H9 (cell line): ENCODE measurements at regions not wholly inside any gene's neighbourhood (a gene's known extent, or its start where the extent isn't known, plus 50 kb on each side); places are given as distances from the start of the nearest gene placed in this dataset.

ENCODE experiments used
- DNase-seq: peaks from one replicate; pipeline ENCODE4 v3.0.0-alpha.2; 2017
- H2AFZ ChIP-seq: one replicate; pipeline ENCODE4 v1.6.1; 2013; ENCODE audit warnings: mild to moderate bottlenecking, low read length, control low read depth, moderate library complexity
- H2AK5ac ChIP-seq: 2 replicates; pipeline ENCODE4 v1.6.1; 2013; ENCODE audit warnings: low read length, control low read depth, mixed read lengths; ENCODE audit not compliant: insufficient read length
- H2BK120ac ChIP-seq: one replicate; pipeline ENCODE4 v1.6.1; 2013; ENCODE audit warnings: low read depth, mild to moderate bottlenecking, low read length, control low read depth, inconsistent platforms; ENCODE audit not compliant: poor library complexity, severe bottlenecking
- H2BK12ac ChIP-seq: 2 replicates; pipeline ENCODE4 v1.6.1; 2013; ENCODE audit warnings: low read length, control low read depth, mixed read lengths, low read depth; ENCODE audit not compliant: insufficient read length
- H2BK15ac ChIP-seq: 2 replicates; pipeline ENCODE4 v1.6.1; 2013; ENCODE audit warnings: low read depth, low read length, control low read depth
- H2BK20ac ChIP-seq: one replicate; pipeline ENCODE4 v1.6.1; 2013; ENCODE audit warnings: low read depth, mild to moderate bottlenecking, low read length, control low read depth, inconsistent platforms; ENCODE audit not compliant: poor library complexity, severe bottlenecking
- H2BK5ac ChIP-seq: 2 replicates; pipeline ENCODE4 v1.6.1; 2013; ENCODE audit warnings: low read length, control low read depth, mixed read lengths; ENCODE audit not compliant: insufficient read length
- H3K14ac ChIP-seq: 2 replicates; pipeline ENCODE4 v1.6.1; 2013; ENCODE audit warnings: low read length, control low read depth; ENCODE audit not compliant: insufficient read depth
- H3K18ac ChIP-seq: 2 replicates; pipeline ENCODE4 v1.6.1; 2013; ENCODE audit warnings: low read depth, mild to moderate bottlenecking, mixed read lengths, low read length, control low read depth; ENCODE audit not compliant: insufficient read length
- H3K23ac ChIP-seq: 2 replicates; pipeline ENCODE4 v1.6.1; 2013; ENCODE audit warnings: low read length, control low read depth, mixed read lengths, low read depth; ENCODE audit not compliant: insufficient read length
- H3K23me2 ChIP-seq: 2 replicates; pipeline ENCODE4 v1.6.1; 2013; ENCODE audit warnings: low read depth, mild to moderate bottlenecking, mixed read lengths, low read length, control low read depth; ENCODE audit not compliant: insufficient read length, poor library complexity, severe bottlenecking
- H3K27ac ChIP-seq: 2 replicates; pipeline ENCODE4 v1.5.1; 2013; ENCODE audit warnings: low read length, control low read depth, mixed read lengths, low read depth; ENCODE audit not compliant: insufficient read length
- H3K27me3 ChIP-seq: 2 replicates; pipeline ENCODE4 v1.6.1; 2013; ENCODE audit warnings: low read length, control low read depth, inconsistent platforms; ENCODE audit not compliant: insufficient read depth
- H3K4ac ChIP-seq: 2 replicates; pipeline ENCODE4 v1.6.1; 2013; ENCODE audit warnings: low read depth, mild to moderate bottlenecking, control low read depth, inconsistent platforms, low read length, moderate library complexity
- H3K4me1 ChIP-seq: 2 replicates; pipeline ENCODE4 v1.6.1; 2013; ENCODE audit warnings: low read length, control low read depth, inconsistent platforms; ENCODE audit not compliant: insufficient read depth
- H3K4me2 ChIP-seq: 2 replicates; pipeline ENCODE4 v1.6.1; 2013; ENCODE audit warnings: low read length, control low read depth, mixed read lengths; ENCODE audit not compliant: insufficient read length, insufficient read depth
- H3K56ac ChIP-seq: 2 replicates; pipeline ENCODE4 v1.6.1; 2013; ENCODE audit warnings: low read depth, mild to moderate bottlenecking, mixed read lengths, low read length, control low read depth; ENCODE audit not compliant: insufficient read length
- H3K79me1 ChIP-seq: 2 replicates; pipeline ENCODE4 v1.6.1; 2013; ENCODE audit warnings: low read depth, mild to moderate bottlenecking, moderate library complexity, low read length, control low read depth, inconsistent platforms; ENCODE audit not compliant: insufficient read depth, poor library complexity, severe bottlenecking
- H3K79me2 ChIP-seq: 2 replicates; pipeline ENCODE4 v1.6.1; 2013; ENCODE audit warnings: low read length, control low read depth, inconsistent platforms; ENCODE audit not compliant: insufficient read depth
- H3K9ac ChIP-seq: 2 replicates; pipeline ENCODE4 v1.6.1; 2013; ENCODE audit warnings: low read length, control low read depth, mixed read lengths; ENCODE audit not compliant: insufficient read length; ENCODE audit errors: extremely low read depth
- H3K9me3 ChIP-seq: one replicate; pipeline ENCODE4 v1.6.1; 2013; ENCODE audit warnings: low read depth, low read length, inconsistent platforms; ENCODE audit not compliant: control insufficient read depth
- H3T11ph ChIP-seq: one replicate; pipeline ENCODE4 v1.6.1; 2013; ENCODE audit warnings: mild to moderate bottlenecking, low read length, control low read depth, inconsistent platforms
- H4K20me1 ChIP-seq: one replicate; pipeline ENCODE4 v1.6.1; 2013; ENCODE audit not compliant: control insufficient read depth, insufficient read length, insufficient read depth
- H4K5ac ChIP-seq: 2 replicates; pipeline ENCODE4 v1.6.1; 2013; ENCODE audit warnings: low read depth, mild to moderate bottlenecking, mixed read lengths, low read length, control low read depth; ENCODE audit not compliant: insufficient read length
- H4K8ac ChIP-seq: replicated peaks from 2 replicates; pipeline ENCODE4 v1.6.1; 2013; ENCODE audit warnings: low read length, control low read depth, mixed read lengths, low read depth; ENCODE audit not compliant: insufficient read length
- H4K91ac ChIP-seq: 2 replicates; pipeline ENCODE4 v1.6.1; 2013; ENCODE audit warnings: low read depth, mild to moderate bottlenecking, moderate library complexity, mixed read lengths, low read length, control low read depth; ENCODE audit not compliant: insufficient read length
- H3K27ac Mint-ChIP-seq, 3 experiments: 2 replicates in 2 of 3; 3 replicates in 1 of 3; pipeline ENCODE4 v1.8.0; 2020 to 2021; ENCODE audit warnings: mixed read lengths in 3 of 3, mild to moderate bottlenecking in 1 of 3, moderate library complexity in 1 of 3
- H3K27me3 Mint-ChIP-seq: 2 replicates; pipeline ENCODE4 v1.8.0; 2021; ENCODE audit warnings: low read depth, mild to moderate bottlenecking, moderate library complexity, mixed read lengths
- H3K36me3 Mint-ChIP-seq, 3 experiments: 2 replicates in 2 of 3; 3 replicates in 1 of 3; pipeline ENCODE4 v1.8.0; 2020 to 2021; ENCODE audit warnings: low read depth in 3 of 3, mixed read lengths in 3 of 3; ENCODE audit not compliant: insufficient read depth in 1 of 3
- H3K4me1 Mint-ChIP-seq, 2 experiments: 2 replicates each; pipeline ENCODE4 v1.8.0; 2020; ENCODE audit warnings: mixed read lengths in 2 of 2
- H3K4me3 Mint-ChIP-seq, 2 experiments: 2 replicates in 1 of 2; 3 replicates in 1 of 2; pipeline ENCODE4 v1.8.0; 2020 to 2021; ENCODE audit warnings: mild to moderate bottlenecking in 2 of 2, mixed read lengths in 2 of 2, moderate library complexity in 1 of 2
- H3K9me3 Mint-ChIP-seq, 2 experiments: 2 replicates in 1 of 2; 3 replicates in 1 of 2; pipeline ENCODE4 v1.8.0; 2020; ENCODE audit warnings: mild to moderate bottlenecking in 2 of 2, mixed read lengths in 2 of 2, moderate library complexity in 1 of 2
- CTCF ChIP-seq: fragments of 200-600 bp; sonication (generic); conservative IDR thresholded peaks from 3 replicates; pipeline ENCODE4 v1.8.0; 2021; ENCODE audit warnings: antibody characterized with exemption, mild to moderate bottlenecking

- Histone ChIP-seq H3K14ac (no peak overlapping the region), H3K9me3 (no peaks in the 10 kb centered on the region), H3K27me3 (no peaks in the 10 kb centered on the region), H2BK20ac (no peak overlapping the region), H3K18ac (no peak overlapping the region), H2BK12ac (no peak overlapping the region), H4K8ac (no peak overlapping the region), H3K4ac (no peak overlapping the region), H2AK5ac (no peak overlapping the region), H4K20me1 (no peaks in the 10 kb centered on the region), H3K4me1 (no peaks in the 10 kb centered on the region; the same call in 1 of the 2 replicates), H3K56ac (no peak overlapping the region), H3K23me2 (no peaks in the 10 kb centered on the region), H2AFZ (no peak overlapping the region), H2BK120ac (no peak overlapping the region), H2BK15ac (no peak overlapping the region), H3K9ac (no peak overlapping the region), H3T11ph (no peak overlapping the region), H3K4me2 (no peak overlapping the region), H4K5ac (no peak overlapping the region), H3K79me1 (no peaks in the 10 kb centered on the region), H3K23ac (no peak overlapping the region), H3K79me2 (no peaks in the 10 kb centered on the region), H4K91ac (no peak overlapping the region), H2BK5ac (no peak overlapping the region), H3K27ac (no peak overlapping the region)
- no peak for DNase-seq
- H3K27ac Mint-ChIP-seq, result no peak overlapping the region
- H3K4me3 Mint-ChIP-seq, result no peak overlapping the region
- no peaks in the 10 kb centered on the region for H3K27me3 Mint-ChIP-seq
- H3K9me3 Mint-ChIP-seq, result peaks cover 0 to 11% of the 10 kb centered on the region in 2 experiments; a peak in 2 of 5 replicates
- H3K4me1 Mint-ChIP-seq, result peaks cover 0 to 3% of the 10 kb centered on the region in 2 experiments; a peak in 1 of 4 replicates
- 0 out of 7 replicates have a peak, but pooled peaks cover 0 to 5% (median 0%) of the 10 kb centered on the region in 3 experiments for H3K36me3 Mint-ChIP-seq
- no peak; the same call in 1 of the 3 replicates for TF ChIP-seq CTCF
Measured at GRCh38 chr13:84574851-84575250, 692.6 kb upstream of the SLITRK1 start.
